HG03280 (cell line): ENCODE measurements at regions not wholly inside any gene's neighbourhood (a gene's known extent, or its start where the extent isn't known, plus 50 kb on each side); places are given as distances from the start of the nearest gene placed in this dataset.

Source experiments
- ATAC-seq: cut with Tn5 transposase; IDR thresholded peaks from one replicate; pipeline ENCODE4 v1.9.1; 2021; ENCODE audit warnings: mild to moderate bottlenecking, moderate library complexity; ENCODE audit not compliant: unreplicated experiment

- no peak for ATAC-seq
Measured at GRCh38 chrX:39206399-39207145, 405.3 kb downstream of the MID1IP1 start.

- no peak for ATAC-seq
Measured at GRCh38 chrX:39211501-39211900, 410.2 kb downstream of the MID1IP1 start.

GRCh38 chrX:39212456-39212855 lies 411.2 kb downstream of the MID1IP1 start:
- no peak for ATAC-seq

GRCh38 chrX:39214387-39215126 lies 413.3 kb downstream of the MID1IP1 start:
- no peak for ATAC-seq

GRCh38 chrX:39220952-39221351 lies 419.7 kb downstream of the MID1IP1 start:
- no peak for ATAC-seq

GRCh38 chrX:39222346-39223113 lies 421.3 kb downstream of the MID1IP1 start:
- no peak for ATAC-seq

- ATAC-seq: no peak
Measured at GRCh38 chrX:39226251-39226650, 425.0 kb downstream of the MID1IP1 start.

- ATAC-seq: no peak
Measured at GRCh38 chrX:39227371-39227770, 426.1 kb downstream of the MID1IP1 start.

- ATAC-seq: no peak
Measured at GRCh38 chrX:39238006-39238405, 436.7 kb downstream of the MID1IP1 start.

GRCh38 chrX:39242187-39242586 lies 440.9 kb downstream of the MID1IP1 start:
- ATAC-seq: no peak

GRCh38 chrX:39244147-39244546 lies 442.9 kb downstream of the MID1IP1 start:
- ATAC-seq: no peak

GRCh38 chrX:39245024-39245423 lies 443.8 kb downstream of the MID1IP1 start:
- no peak for ATAC-seq

GRCh38 chrX:39247536-39247935 lies 446.3 kb downstream of the MID1IP1 start:
- no peak for ATAC-seq

- no peak for ATAC-seq
Measured at GRCh38 chrX:39248330-39248729, 447.1 kb downstream of the MID1IP1 start.

- ATAC-seq: no peak
Measured at GRCh38 chrX:39249999-39250398, 448.7 kb downstream of the MID1IP1 start.

GRCh38 chrX:39251995-39252394 lies 450.7 kb downstream of the MID1IP1 start:
- no peak for ATAC-seq

GRCh38 chrX:39253551-39253950 lies 452.3 kb downstream of the MID1IP1 start:
- ATAC-seq: no peak

GRCh38 chrX:39258331-39258730 lies 457.1 kb downstream of the MID1IP1 start:
- no peak for ATAC-seq

- ATAC-seq: no peak
Measured at GRCh38 chrX:39260965-39261364, 459.7 kb downstream of the MID1IP1 start.

- no peak for ATAC-seq
Measured at GRCh38 chrX:39261446-39262147, 460.3 kb downstream of the MID1IP1 start.

GRCh38 chrX:39262641-39263040 lies 461.4 kb downstream of the MID1IP1 start:
- ATAC-seq: no peak
